H7 (cell line): ENCODE measurements at regions not wholly inside any gene's neighbourhood (a gene's known extent, or its start where the extent isn't known, plus 50 kb on each side); places are given as distances from the start of the nearest gene placed in this dataset.
"Not testable (repeated sequence)": the region's sequence is repeated elsewhere in the genome, so short reads cannot be mapped to it uniquely, and the experiment has no call there.

ENCODE experiments used
- DNase-seq: peaks from one replicate; pipeline ENCODE4 v3.0.0; 2012
- H3K27me3 ChIP-seq: 2 replicates; pipeline ENCODE4 v1.6.0; 2011; ENCODE audit warnings: mild to moderate bottlenecking, low read length; ENCODE audit not compliant: control insufficient read depth, insufficient read depth
- H3K36me3 ChIP-seq: replicated peaks from 2 replicates; pipeline ENCODE4 v1.5.1; 2011; ENCODE audit warnings: low read length; ENCODE audit not compliant: control insufficient read depth, insufficient read depth
- H3K4me3 ChIP-seq: 2 replicates; pipeline ENCODE4 v1.5.1; 2011; ENCODE audit warnings: low read depth, mild to moderate bottlenecking, control low read depth, low read length, moderate library complexity; ENCODE audit not compliant: insufficient read depth

GRCh38 chr5:57662991-57663390, 180.4 kb upstream of the ACTBL2 start:
- Histone ChIP-seq H3K36me3 (no peaks in the 10 kb centered on the region), H3K27me3 (no peaks in the 10 kb centered on the region), H3K4me3 (no peak overlapping the region)
- no peak for DNase-seq

- no peak overlapping the region for H3K4me3 ChIP-seq
- no peaks in the 10 kb centered on the region for H3K27me3 ChIP-seq
- no peak for DNase-seq
- H3K36me3 ChIP-seq = no peaks in the 10 kb centered on the region
Observed at GRCh38 chr5:57659886-57660285, 177.3 kb upstream of the ACTBL2 start.

- DNase-seq = no peak
- no peaks in the 10 kb centered on the region for H3K27me3 ChIP-seq
- no peak overlapping the region for H3K4me3 ChIP-seq
- no peaks in the 10 kb centered on the region for H3K36me3 ChIP-seq
Observed at GRCh38 chr5:57658018-57658417, 175.4 kb upstream of the ACTBL2 start.

- no peak overlapping the region for H3K4me3 ChIP-seq
- no peaks in the 10 kb centered on the region for H3K27me3 ChIP-seq
- DNase-seq = no peak
- no peaks in the 10 kb centered on the region for H3K36me3 ChIP-seq
Observed at GRCh38 chr5:57655228-57655627, 172.6 kb upstream of the ACTBL2 start.

GRCh38 chr5:57653636-57654290, 171.2 kb upstream of the ACTBL2 start:
- DNase-seq = no peak
- H3K27me3 ChIP-seq = no peaks in the 10 kb centered on the region
- no peak overlapping the region for H3K4me3 ChIP-seq
- H3K36me3 ChIP-seq = no peaks in the 10 kb centered on the region

- Histone ChIP-seq H3K36me3 (no peaks in the 10 kb centered on the region), H3K4me3 (no peak overlapping the region), H3K27me3 (no peaks in the 10 kb centered on the region)
- no peak for DNase-seq
Observed at GRCh38 chr5:57651127-57651526, 168.5 kb upstream of the ACTBL2 start.

DNA sequence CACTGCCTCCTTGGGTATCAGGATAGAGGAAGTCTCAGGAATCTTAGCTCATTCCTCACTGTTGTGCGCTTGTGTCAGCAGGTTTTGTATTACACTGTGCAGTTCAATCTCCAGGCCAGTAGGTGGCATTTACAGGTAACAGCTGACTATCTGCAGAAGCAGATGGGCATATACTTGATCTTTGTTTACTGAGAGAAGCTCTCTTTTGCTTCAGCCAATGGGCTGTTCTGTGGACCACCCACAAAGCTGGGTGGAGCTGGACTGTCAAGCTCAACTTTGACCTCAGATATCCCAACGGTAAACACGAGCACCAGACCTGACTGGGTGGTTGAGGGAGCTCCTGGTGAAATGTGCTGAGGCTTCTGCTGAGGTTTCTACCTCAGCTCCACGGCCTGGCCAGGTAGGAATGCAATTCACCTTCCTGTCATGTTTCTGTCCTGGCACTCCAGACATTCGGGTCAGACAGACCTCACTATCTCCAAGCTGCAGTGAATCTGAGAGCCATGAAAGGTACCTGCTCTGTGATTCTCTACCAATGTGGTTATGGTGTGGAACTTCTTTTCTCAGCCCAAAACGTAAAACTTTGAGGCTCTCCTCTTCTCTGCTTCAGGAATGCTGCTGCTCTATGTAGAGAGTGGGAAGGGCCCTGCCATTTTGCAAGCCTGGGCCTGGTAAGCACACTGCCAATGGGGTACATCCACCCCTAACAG, 167.9 kb upstream of the ACTBL2 start:
- H3K27me3 ChIP-seq = no peaks in the 10 kb centered on the region
- peak; percentile 11 for DNase-seq
- no peaks in the 10 kb centered on the region for H3K36me3 ChIP-seq
- no peak overlapping the region for H3K4me3 ChIP-seq

GRCh38 chr5:57642698-57643097, 160.1 kb upstream of the ACTBL2 start:
- Histone ChIP-seq H3K4me3 (no peak overlapping the region), H3K27me3 (no peaks in the 10 kb centered on the region), H3K36me3 (no peaks in the 10 kb centered on the region)
- no peak for DNase-seq

DNA sequence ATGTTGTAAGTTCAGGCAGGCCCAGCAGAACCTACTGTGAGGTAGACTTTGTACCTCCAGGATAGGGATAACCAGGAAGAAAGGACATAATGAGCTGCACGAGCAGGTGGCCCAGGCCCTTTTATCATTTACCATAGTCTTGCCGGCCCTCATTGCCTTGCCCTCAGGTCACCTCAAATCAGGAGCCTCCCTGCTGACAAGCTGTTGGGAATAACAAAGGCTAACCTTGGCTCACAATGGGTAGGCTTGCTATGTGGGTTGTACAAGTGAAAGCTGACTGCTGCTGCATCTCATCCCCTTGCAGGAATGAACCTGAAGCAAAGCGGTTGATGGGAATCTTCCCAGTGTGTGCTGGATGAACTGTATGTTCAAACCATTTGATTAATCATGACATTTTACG, 159.5 kb upstream of the ACTBL2 start:
- no peak overlapping the region for H3K4me3 ChIP-seq
- H3K36me3 ChIP-seq = no peaks in the 10 kb centered on the region
- no peaks in the 10 kb centered on the region for H3K27me3 ChIP-seq
- peak; percentile 1 for DNase-seq

GRCh38 chr5:57635146-57635777, 152.7 kb upstream of the ACTBL2 start:
- H3K4me3 ChIP-seq = no peak overlapping the region
- H3K36me3 ChIP-seq = no peaks in the 10 kb centered on the region
- no peak for DNase-seq
- H3K27me3 ChIP-seq = no peaks in the 10 kb centered on the region

GRCh38 chr5:57632937-57633336, 150.3 kb upstream of the ACTBL2 start:
- H3K4me3 ChIP-seq = no peak overlapping the region
- no peaks in the 10 kb centered on the region for H3K36me3 ChIP-seq
- no peaks in the 10 kb centered on the region for H3K27me3 ChIP-seq
- no peak for DNase-seq

- not testable (repeated sequence) for H3K27me3 ChIP-seq, DNase-seq, H3K36me3 ChIP-seq, H3K4me3 ChIP-seq
Observed at GRCh38 chr5:57631139-57631538, 148.5 kb upstream of the ACTBL2 start.

GRCh38 chr5:57627661-57628060, 145.1 kb upstream of the ACTBL2 start:
- no peak for DNase-seq
- Histone ChIP-seq H3K27me3 (no peaks in the 10 kb centered on the region), H3K36me3 (no peaks in the 10 kb centered on the region), H3K4me3 (no peak overlapping the region)

- no peaks in the 10 kb centered on the region for H3K27me3 ChIP-seq
- DNase-seq = no peak
- no peaks in the 10 kb centered on the region for H3K36me3 ChIP-seq
- no peak overlapping the region for H3K4me3 ChIP-seq
Observed at GRCh38 chr5:57626703-57627102, 144.1 kb upstream of the ACTBL2 start.

GRCh38 chr5:57621624-57622023, 139.0 kb upstream of the ACTBL2 start:
- DNase-seq = no peak

More at GRCh38 chr5:57621624-57622023, 139.0 kb upstream of the ACTBL2 start:
- no peaks in the 10 kb centered on the region for H3K27me3 ChIP-seq
- H3K4me3 ChIP-seq = no peak overlapping the region
- H3K36me3 ChIP-seq = no peaks in the 10 kb centered on the region
